HG02763 (cell line): ENCODE measurements at regions not wholly inside any gene's neighbourhood (a gene's known extent, or its start where the extent isn't known, plus 50 kb on each side); places are given as distances from the start of the nearest gene placed in this dataset.

Experiments
- ATAC-seq: cut with Tn5 transposase; IDR thresholded peaks from one replicate; pipeline ENCODE4 v1.9.1; 2021; ENCODE audit warnings: mild to moderate bottlenecking, moderate library complexity; ENCODE audit not compliant: unreplicated experiment

DNA sequence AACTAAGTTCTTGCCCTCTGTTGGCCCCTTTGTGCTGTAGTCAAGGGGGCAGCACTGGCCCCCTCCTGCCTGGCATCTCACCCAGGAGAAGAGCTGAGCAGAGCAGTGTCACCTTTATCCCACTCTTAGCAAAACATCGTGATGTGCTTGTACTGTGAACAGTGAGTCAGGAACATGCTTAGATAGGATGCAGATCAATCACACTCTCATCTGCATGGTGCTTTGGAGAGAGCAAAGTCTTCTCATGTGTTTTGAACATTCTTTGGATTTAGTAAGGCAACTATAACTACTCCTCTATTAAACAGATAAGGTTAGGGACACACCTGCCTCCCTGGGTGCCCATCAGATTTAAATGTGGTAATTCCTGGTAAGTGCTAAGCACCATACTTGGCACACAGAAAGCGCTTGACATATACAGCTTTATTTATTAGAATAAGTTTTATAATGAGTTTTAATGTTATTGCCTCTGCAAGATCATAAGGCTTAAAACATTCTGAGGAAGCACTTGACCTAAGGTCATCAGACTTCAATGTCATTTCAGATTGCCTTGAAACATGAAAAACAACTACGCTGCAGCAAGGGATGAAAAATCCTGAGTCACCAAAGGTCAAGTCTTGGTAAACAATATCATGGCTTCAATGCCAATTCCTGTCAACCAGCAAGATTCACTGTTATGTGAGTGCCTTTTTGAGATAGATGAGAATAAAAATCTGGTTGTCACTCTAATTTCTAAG, 82.4 kb upstream of the IRS2 start:
- no peak for ATAC-seq

DNA sequence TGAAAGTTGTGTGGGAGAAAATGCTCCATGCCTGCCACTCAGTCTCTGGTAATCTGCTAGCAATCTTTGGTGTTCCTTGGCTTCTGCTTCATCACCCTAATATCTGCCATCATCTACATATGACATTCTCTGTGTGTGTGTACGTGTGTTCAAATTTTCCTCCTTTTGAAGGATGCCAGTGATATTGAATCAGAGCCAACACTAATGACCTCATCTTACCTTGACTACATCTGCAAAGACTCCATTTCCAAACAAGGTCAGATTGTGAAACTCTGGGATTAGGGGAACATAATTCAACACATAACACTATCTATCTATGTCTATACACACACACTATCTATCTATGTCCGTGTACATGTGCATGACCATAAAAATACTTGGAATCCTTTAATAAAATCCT, 81.4 kb upstream of the IRS2 start:
- no peak for ATAC-seq

DNA sequence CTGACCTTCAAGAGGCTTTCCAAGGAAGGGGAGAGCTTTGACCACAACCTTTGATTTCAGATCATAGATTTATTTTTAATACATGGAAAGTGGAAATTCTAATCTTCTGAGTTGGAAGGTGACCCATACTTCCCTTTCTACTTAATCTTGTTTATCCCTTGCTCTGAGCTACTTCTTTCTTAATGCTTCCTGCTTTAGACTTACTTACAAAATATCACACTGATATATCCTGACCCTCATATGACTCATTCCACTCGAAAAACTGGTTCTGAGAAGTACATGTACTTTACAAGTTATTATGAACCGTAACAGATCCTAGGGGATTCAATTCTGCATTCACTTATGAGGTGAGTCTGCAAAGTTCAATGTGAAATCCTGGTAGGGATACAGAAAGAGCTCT, 76.2 kb upstream of the IRS2 start:
- no peak for ATAC-seq

DNA sequence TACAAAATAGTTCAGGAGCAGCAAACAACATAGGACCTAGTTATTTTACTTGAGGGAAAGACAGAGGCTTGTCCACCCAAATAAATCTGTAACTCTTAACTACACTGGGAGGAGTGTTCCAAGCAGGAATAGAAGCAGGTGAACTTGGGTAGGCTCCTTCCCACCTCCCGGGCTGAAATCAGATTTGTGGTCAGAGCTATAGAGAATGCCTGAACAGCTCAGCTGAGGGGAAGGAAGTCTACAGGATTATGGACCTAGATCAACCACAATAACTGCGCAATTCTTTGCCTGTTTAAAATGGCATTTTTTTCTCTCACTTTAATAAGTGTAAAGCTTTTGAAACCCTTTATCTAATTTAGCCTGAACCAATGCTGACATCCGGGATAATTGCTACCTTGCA, 73.5 kb upstream of the IRS2 start:
- ATAC-seq = no peak

DNA sequence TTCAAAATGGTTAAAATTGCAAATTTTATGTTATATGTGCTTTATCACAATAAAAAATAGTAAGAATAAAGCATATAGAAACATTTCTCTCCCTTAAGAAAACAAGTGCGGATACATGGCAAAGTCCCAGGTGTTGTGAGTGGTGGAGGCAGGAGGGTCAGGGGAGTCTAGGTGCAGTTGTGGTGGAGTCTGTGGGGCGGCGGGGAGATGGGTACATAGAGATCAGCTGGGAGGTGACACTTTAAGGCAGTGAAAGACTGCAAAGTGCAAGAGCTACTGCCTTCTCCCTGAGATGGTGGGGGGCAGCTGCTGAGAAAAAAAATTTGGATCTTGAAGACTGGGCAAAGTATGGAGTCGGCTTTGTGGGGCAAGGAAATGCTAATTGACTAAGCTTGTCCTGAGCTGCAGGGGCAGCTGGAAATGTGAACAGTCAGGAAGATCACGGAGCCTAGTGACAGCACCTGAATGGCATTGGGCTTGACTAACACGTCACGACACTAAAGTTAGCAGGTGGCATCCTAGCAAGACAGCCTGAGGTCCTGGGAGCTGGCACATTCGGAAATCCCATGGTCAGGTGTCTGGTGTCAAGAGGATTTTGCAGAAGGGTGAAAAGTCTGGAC, 72.9 kb upstream of the IRS2 start:
- ATAC-seq = no peak

DNA sequence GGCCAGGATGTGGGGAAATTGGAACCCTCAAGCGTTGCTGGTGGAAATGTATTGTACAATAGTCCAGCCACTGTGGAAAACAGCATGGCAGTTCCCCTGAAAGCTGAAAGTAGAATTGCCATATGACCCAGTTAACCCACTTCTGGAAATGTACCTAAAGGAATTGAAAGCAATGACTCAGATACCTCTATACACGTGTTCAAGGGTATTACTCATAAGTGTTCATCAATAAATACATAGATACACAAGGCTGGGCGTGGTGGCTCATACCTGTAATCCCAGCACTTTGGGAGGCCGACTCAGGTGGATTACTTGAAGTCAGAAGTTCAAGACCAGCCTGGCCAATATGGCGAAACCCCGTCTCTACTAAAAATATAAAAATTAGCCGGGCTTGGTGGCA, 71.9 kb upstream of the IRS2 start:
- no peak for ATAC-seq

DNA sequence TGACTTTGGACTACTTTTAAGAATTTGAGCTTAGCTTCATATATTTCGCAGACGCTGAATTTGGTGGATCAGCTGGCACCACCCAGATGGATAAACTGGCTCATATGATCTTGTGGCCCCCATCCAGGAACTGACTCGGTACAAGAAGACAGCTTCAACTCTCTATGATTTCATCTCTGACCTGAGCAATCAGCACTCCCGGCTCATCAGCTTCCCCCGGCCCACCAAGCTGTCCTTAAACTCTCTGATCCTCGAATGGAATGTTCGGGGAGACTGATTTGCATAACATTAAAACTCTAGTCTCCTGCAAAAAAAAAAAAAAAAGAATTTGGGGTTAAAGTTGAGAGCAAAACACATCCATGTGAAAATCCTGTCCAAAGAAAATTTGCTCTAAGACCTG, 71.4 kb upstream of the IRS2 start:
- ATAC-seq = no peak

DNA sequence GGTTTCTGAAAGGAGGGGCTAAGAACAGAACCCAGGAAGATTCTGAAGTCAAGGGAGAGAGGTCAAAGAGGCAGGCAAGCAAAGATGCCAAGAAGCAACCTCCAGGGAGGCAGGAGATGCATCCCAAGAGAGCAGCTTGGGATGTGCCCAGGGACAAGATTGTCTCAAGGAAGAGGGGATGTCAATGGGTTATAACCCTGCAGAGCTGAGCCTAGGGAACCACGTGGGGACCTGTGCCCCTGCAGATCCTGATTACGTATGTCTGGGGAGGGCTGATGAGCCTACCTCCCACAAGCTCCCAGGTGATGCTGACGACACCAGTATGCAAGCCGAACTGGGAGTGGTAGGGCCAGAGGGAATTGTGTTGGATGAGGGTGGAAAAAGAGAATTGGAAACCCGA, 70.9 kb upstream of the IRS2 start:
- no peak for ATAC-seq

DNA sequence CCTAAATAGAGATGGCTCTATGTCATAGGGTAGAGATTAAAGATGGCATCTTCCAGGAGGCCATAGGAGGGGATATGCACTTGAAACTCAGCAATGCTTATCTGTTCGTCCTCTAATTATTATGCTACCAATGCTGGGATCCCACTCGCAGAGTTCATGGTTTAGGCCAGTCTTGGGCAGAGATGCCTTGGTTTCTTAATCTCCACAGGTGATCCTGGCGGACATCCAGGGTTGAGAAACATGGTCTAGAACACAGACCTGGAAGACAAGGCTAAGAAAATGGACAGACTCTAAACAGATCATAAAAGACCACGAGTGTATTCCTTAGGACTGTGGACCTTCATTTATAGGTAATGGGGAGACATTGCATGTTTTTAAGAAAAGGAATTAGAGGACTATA, 70.0 kb upstream of the IRS2 start:
- no peak for ATAC-seq

DNA sequence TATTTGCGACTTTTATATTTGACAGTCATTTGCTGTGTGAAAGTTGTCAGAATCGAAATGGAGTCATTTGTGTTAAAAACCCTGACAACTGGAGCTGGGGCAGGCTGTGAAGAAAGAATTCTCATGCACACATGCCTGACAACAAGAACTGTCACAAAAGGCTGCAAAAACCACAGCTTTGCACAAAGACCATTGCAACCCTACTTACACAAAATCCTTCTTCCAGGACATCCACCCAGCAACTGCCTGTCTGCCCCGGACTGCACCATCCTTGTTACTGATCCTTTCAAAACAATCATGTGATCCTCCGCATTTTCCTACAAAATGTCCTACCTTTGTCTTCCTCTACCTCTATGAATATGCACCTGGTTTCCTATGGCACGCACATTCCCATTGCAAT, 66.8 kb upstream of the IRS2 start:
- no peak for ATAC-seq

DNA sequence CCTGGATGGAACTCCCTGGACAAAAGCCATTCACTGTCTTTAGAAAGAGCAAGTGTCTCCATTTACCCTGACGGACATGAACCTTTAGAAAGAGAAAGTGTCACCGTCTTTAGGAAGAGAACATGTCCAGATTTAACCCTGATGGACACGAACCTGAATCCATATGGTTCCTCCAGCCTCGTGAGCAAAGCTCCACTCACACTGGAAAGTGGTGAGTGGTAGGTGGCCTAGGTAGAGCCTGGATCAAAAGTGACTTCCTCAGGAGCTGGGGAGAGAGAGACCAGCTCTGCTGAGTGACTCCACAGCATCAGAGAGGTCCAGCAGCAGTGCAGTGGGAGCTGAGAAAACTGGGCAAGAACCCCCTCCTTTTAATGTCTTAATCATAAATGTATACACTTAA, 59.8 kb upstream of the IRS2 start:
- ATAC-seq = no peak

DNA sequence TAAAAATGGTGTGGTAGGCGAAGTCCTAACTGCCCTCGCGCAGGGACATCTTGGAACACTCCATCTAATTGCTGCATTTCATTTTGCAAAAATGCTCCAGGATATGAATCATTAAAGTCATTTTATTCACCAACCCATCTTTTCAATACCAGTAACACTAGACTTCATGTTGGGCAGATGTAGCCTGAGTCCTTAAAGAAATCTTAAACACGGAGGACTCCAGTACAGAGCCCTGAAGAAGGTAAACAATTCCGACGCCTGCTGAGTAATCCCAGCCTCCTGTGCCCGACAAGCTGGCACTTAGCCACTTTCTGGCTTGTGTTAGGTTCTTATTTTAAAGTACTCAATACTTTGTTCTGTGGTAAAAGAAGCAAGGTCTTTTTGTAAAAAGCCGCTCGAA, 58.0 kb upstream of the IRS2 start:
- no peak for ATAC-seq

DNA sequence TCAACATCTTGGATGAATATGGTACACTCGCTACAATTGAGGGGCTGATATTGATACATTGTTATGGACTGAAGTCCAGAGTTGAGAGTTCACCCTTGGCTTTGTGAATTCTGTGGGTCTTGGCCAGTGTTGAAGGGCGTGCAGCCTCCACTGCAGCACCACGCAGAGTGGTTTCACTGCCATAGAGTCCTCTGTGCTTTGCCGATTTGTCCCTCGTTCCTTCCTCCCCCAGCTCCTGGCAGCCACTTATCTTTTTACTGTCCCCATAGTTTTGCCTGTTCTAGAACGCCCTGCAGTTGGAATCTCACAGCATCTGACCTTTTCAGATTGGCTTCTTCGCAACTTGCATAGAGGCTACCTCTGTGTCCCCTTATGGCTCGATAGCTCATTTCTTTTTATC, 57.3 kb upstream of the IRS2 start:
- no peak for ATAC-seq

DNA sequence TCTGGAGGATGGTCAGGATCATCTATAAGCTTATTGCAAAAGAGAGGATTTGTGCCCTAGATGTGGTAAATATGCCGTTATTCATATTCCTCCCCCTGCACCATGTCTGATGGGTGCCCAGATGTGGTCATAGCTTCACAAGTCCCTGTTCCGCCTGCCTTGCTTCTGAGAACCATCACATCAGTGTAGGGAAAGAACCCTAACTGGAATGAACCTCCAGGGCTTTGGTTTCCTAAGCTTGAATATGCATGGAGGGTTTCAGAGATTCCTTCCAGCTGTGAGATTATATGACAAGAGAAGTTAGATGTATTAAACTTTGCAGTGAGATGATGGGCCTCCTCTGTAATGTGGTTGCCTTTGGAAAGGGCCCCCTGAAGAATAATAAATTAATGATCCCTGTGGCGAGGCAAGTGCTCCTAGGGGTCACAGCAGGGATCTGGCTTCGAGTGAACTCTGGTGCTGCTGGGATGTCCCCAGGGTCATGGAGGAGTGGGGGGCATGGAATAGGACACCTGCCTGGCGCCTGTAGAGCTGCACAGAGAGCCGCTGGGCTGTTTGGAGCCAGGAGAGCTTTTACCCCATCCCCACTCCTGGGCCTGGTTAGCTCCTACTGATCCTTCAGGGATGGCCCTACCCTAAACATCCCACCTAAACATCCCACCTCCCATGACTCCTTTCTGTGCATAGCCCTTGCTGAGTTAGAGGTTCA, 56.0 kb upstream of the IRS2 start:
- no peak for ATAC-seq

DNA sequence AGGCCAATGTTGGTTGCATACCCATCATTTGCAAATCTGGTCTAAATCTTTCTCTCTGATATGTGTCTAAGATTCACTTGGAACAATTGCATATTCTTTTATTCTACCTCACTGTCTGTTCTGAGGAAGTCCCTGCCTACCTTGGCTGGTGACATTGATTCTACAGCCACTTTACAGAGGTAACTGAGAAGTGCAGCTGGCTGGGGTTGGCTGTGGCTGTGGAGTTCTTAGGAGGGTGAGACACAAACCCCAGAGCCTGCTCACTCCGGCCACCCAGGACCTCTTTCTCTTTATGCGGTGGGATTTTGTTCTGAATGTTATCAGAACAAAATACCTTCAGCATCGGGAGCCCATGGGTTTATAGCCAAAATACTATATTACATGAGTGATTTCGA, 54.5 kb upstream of the IRS2 start:
- no peak for ATAC-seq

DNA sequence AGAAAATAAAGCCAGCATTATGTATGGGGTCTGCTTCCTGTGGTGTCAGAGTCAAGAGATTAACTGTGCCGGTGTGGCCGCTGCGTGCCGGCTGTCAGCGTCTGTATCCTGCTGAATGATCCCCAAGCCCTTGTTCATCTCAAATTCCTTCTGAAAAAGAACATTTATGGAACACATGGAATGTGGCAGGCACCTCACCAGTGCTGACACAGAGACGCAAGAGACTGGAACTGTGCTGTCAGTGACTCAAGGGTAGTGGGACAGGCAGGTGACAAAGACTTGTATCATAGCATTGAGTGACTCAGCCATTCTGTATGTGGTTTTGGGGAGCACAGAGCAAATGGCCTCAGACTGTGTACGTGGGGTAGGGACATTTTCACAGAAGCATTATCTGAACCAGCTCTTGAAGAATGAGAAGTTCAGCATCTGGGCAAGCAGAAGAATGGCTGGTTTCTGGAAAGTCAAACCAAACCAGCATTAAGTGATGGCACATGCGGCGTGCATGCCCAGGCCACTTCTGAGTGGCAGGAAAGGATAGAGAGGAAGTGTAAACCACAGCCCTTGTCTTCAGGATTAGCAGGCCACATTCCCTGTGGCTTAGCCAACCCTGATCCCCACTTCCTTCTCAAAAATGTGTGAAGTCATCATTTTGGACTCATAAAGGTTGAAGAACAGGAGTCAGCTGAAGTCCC, 54.0 kb upstream of the IRS2 start:
- ATAC-seq = no peak

DNA sequence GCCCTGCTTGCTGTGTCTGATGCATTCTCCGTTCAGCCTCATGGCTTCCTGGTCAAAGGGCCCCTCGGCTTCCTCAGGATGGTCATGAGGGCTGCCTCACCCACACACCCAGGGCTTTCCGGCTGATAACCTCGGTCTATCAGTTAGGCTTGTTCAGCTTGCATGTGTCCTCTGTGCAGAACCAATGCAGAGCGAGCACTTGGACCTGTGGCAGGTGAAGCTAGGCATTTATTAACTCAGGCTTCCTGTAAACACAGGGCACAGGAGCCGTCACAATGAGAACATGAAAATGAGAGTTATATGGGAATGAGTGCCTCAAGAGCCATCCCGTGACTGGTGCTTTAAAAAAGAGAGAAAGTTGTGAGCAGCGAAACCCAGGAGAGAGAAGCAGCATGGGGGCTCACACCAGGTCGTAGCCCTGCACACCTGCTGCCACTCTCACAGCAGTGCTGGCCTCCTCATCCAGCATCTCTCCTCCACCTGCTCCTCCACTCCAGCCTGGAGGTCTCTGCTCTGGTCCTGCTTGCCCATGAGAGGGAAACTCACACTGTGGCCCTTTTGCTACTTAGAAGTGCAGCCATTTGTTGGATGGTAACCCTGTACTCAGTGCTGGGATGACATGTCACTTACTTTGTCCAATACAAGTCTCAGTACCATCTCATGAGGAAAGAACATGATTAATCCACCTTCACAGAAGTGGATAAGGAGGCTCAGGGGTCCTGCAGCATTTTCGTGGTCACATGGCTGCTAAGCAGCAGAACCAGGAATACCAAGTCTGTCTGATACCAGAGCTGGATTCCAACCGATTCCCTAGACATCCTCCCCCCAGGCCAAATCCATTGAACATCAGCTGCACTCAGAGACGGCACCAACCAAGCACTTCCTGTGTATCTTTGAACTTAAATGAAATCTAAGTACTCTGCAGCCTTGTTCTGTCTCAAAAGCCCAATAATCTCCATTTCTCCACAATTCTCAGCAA, 50.5 kb upstream of the IRS2 start:
- peak; percentile 89 for ATAC-seq
